ENCODE measurements at regions not wholly inside any gene's neighbourhood (a gene's known extent, or its start where the extent isn't known, plus 50 kb on each side); places are given as distances from the start of the nearest gene placed in this dataset.
"Not testable (repeated sequence)": the region's sequence is repeated elsewhere in the genome, so short reads cannot be mapped to it uniquely, and the experiment has no call there.

DNA sequence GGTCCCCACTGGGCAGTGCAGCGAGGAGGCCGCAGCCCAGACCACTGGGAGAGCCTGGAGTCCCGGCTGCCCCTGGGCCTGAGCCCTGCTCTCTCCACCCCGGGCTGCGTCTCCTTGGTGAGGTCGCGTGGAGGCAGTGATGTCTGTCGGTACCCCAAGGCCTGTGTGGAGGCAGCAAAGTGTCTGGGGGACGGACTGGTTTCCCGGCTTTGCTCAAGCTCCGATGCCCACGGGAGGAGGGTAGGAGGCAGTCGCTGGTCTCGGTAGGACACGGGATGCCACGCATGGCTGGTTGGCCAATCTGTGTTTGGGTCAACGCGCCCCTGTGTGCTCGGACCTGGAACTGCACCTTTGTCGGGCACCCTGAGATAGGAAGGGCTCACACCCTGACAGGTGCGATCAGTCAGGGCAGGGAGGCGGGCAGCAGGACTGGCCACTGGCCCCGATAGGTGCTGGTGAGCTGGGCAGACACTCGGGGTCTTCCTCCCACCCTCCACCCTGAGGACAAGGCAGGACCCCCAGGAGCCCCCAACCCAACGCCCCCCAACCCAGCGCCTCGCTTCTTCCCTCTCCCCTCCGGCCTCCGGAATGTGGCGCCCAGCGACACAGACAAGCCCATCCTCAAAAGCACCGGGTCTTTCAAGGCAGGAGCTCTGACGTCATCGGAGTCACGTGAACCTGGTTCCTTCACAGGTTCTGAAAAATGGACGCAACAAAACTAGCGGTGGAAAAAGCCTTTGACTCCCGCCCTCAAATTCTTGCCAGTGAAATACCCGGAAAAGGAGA lies 288.6 kb downstream of the NDUFA10 start:
- DNase-seq = peak in 1 of 2 experiments; percentile 8

DNA sequence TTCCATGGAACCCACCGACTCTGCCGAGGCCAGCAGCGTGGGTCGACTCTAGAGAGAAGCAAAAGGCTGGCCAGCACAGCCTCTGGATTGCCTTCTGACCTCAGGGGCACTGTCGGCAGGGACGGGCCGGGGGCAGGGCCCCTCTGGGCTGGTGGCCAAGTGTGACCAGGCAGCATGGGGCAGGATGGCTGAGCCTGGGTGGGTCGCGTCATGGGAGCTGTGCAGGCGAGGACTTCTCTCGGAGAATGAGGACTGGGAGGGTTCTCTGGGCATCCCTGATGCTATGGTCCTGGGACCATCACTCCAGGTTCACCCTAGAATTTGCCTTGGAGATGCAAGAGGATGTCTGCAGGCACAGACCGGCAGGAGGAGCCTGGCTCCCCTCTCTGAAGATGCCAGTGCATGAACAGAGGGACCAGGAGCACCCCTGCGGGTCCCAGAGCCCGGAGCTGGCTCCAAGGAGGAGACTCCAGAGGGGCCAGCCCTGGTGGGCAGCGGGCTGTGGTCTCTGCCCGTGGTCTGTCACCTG lies 289.2 kb downstream of the NDUFA10 start:
- DNase-seq = no peak

DNA sequence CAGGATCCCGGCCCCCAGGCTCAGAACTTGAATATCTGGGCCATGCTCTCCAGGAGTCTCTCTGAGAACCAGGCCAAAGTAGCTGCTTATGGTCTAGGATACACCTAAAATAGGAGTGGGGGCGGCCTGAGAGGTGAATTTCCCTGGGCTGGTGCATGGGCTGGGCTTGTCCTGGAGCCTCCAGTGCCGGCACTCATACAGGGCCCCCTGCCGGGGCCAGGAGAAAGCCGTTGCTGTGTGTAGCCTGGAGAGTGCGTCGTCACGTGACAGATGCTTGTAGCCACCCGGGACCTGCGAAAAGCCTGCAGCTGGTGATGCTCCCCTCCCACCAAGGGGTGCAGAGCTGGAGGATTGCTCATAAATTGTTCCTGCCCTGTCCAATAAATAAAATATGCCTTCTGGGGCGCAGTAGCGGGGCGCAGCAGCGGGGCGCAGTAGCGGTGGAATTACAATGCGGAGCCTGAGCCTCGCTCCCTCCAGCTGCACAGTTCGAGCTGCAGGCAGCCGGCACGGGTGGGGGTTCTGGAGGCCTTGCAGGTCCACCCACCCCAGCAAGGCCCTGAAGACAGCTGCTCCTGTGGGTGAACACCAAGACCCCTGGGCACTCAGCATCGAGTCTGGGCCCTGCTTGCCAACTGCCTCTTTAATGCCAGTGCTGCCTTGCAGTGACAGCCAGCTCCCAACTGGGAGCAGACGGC lies 289.9 kb downstream of the NDUFA10 start:
- DNase-seq = peak; percentile 49 to 86

DNA sequence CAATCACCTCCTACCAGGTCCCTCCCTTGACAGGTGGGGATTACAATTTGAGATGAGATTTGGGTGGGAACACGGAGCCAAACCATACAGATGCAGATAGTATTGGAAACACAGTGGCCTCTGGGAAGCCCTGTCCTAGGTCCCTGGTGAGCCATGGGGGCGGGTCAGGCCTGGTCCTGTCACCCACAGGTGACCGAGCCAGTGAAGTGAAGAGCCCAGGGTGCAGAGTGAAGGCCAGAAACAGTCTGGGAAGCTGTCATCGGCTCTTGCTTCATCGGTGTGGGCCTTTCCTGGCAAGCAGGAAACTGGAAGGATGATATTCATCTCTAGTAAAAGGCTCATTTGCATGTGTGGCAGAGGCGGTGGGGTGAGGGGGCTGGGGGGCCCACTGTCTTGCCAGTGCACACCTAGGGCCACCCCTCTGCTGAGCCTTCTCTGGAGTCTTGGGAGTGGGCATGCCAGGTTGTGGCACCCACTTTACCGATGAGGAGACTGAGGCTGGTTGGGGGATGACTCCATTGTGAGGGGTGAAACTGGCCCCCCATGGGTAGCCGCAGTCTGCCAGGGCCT lies 290.6 kb downstream of the NDUFA10 start:
- DNase-seq = no peak

DNA sequence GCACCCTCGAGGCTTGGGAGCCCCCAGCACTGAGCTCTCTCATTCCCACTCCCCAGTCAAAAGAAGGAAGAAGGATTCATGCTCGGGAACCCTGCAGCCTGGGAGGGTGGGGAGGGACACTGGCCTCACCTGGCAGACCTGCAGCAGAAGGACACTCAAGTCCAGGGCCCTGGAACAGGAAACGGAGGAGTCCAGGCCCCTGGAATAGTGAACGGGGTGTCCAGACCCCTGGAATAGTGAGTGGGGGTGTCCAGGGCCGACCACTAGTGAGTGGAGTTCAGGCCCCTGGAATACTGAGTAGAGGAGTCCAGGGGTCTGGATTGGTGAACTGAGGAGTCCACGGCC lies 292.5 kb downstream of the NDUFA10 start:
- no peak for DNase-seq

DNA sequence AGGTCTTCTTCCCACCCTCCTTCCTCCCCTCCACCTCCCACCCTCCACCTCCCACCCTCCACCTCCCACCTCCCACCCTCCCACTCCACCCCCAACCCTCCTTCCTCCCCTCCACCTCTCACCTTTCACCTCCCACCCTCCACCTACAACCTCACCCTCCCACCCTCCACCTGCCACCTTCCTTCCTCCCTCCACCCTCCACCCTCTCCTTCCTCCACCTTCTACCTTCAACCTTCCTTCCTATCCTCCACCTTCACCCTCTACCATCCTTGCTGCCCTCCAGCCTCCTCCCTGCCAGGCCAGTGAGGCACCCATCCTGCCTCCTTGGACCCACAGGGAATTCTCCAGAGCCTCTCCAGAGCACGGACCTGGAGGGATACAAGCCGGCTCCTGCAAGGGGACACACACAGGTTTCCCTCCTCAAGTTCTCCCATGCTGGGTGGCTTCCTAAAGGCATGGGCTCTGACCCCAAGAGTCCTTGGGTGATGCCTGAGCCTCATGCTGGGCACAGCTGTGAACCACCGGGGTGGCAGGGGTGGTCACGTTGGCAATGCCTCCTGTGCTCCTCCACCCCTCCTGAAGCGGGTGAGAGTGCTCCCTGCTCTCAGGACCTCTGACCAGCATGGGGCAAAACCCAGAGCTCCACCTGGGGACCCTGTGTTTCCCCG lies 293.0 kb downstream of the NDUFA10 start:
- no peak for DNase-seq

DNA sequence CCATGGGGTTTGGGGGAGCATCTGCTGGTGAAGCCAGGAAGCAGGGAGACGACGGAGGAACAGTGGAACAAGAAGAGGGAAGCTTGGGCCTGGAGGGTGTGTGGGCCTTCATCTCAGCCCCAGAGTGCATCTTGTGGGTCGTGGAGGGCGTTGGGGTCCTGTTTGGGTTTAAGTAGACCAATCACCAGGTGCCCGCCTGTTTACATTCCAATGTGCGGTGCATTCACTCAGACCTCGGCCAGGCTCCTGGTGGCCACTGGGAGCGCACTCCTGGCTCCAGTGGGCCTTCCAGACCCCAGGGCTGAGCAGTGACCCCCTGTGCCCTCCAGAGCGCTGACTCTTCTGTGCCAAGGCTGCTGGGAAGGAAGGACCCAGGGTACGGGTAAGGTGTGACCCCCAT lies 293.7 kb downstream of the NDUFA10 start:
- DNase-seq = no peak

DNA sequence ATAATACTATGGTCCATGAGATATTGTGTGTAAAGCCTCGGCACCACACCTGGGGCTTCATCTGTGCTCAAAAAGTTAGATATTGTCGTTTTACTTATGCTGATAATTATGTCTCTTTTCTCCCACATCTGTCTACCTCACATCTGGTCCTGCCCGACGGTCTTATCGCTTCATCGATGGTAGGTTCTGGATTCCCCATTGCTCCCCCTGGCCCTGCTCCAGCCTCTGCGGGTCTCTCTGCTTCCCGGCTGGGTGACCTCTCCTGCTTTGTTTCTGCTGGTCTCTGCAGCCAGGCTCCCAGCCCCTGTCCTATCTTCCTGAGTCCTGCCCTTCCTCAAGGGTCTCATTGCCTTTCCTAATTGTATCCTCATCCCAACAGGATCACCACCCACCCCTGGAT lies 294.2 kb downstream of the NDUFA10 start:
- DNase-seq = no peak

DNA sequence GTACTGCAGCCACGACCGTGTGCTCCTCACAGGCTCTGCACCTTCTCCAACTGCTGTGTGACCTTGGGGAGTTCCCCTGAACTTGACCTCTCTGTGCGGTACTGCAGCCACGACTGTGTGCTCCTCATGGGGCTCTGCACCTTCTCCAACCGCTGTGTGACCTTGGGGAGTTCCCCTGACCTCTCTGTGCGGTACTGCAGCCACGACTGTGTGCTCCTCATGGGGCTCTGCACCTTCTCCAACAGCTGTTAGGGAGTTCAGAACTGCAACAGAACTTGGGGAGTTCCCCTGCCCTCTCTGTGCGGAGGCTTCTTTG lies 294.6 kb downstream of the NDUFA10 start:
- not testable (repeated sequence) for DNase-seq

DNA sequence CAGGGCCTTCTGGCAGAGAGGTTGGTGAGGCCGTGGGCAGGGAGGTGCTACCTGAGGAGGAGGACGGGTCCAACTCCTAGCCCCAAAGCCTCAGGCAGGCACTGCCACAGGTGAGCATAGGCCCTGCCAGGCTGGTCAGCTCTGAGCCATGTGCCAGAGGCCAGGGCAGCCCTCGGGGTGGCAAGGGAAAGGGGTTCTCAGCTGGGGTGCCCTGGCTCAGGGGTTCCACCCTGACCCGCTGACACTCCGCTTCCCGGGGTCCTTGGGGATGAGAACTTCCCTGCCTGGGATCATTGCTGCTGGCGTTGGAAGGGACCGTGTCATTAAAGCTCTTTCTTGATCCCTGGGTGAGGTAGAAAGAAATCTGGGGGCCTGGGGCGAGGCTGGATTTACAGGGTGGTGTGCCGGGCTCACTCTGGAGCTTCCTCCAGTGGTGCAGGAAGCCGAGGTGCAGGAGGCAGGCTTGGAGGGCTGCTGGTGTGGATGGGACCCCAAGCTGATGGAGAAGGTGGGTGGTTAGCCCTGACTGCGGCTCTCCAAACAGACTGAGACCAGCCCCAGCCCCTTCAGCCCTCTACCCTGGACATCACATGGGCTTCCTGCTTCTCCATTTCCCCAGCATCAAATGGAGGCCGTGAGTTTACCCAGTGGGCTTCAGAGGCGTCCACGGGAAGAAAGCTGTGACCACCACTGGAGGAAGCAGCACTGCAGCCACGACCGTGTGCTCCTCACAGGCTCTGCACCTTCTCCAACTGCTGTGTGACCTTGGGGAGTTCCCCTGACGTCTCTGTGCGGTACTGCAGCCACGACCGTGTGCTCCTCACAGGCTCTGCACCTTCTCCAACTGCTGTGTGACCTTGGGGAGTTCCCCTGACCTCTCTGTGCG lies 295.2 kb downstream of the NDUFA10 start:
- DNase-seq = no peak

DNA sequence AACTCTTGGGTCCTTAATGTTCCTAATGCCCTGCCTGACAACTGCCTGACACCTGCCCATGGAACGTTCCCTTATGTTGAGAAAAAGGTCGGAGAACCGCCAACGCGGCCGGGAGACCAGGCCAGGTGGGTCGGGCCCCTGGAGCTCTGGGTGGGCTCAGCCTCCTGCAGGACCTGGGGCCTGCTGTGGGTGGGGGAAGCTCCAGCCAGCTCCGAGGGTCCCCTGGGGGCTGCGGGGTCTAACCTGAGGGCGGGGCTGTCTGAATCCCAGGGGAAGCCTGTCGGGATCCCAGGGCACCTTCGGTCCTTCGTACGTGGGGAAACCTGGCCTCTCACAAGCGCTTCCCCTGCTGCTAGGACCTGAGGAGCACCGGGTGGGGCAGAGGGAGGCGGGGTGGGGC lies 296.0 kb downstream of the NDUFA10 start:
- DNase-seq = no peak

DNA sequence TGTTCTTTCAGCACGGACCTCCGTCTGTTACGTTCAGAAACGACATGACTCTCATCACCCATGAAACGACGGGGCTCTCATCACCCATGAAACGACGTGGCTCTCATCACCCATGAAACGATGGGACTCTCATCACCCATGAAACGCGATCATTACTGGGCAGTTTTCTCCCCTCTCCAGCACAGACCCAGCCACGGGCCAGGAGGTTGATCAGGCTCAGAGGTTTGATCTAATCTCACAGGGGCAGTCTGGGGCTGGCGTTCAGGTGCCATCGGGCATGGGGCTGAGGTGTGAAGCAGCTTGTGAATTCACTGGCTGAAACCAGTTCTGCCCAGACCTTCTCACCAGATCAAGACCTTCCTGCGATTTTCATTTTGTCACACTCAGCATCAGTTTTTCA lies 296.4 kb downstream of the NDUFA10 start:
- DNase-seq = no peak

DNA sequence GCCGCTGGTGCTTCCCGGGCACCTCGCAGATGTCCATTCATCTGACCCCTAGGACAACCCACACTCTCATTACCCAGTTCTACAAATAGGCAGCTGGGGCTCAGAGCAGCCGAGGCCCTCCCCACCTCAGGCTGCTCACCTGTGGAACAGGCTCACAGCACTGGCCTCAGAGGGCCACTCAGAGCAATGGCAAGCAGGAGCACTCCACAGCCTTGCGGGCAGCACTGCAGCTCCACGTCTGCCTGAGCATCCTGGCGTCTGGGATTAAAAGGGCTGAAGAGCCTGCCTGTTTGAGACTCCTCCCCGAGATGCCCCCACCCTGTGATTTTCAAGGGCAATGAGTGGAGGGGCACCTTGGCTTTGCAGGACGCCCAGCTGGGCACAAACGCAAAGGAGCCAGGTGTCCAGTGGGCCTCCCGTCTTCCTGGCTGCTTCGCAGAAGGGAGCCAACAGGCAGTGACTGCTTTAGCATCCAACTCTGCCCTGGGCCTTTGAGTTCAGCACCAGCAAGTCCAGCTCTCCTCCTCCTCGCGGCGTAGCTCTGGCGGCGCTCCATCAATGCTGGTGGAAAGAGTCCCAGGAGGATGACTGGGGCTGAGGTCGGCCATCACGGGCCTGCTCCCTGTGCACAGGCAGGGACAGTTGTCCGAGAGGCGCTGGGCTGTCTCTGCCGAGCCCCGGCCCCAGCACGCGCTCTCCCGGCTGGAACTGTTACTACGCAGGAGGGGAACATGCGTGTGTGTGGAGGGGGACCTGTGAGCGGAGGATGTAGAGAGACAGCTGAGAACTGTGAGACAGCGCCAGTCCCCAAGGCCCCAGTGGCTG lies 297.2 kb downstream of the NDUFA10 start:
- DNase-seq = no peak

DNA sequence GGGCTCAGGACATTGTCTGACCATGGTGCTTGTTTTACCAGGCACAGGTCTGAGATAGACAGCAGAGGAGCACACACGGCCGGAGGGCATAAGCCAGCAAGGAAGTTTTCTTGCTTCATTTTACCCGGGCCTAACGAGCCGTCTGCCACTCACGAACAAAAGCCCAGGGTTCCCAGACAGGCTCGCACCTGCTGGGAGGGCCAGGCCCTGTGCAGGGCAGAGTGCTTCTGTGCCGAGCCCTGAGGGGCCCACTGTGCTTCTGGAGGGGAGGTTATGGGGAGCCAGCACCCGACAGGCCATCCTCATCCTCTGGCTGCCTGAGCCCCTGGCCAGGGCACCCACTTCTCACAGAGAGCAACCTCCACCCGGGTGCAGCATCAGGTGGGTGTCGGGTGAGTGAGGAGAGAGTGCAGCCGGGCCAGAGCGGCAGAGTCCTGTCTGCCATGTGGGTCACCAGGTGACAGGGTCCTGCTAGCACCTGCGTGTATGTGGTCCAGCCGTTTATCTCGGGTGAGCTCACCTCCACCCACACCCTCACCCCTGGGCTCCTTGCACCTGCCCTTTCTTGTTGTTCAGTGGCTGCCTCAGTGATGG lies 297.9 kb downstream of the NDUFA10 start:
- no peak for DNase-seq

DNA sequence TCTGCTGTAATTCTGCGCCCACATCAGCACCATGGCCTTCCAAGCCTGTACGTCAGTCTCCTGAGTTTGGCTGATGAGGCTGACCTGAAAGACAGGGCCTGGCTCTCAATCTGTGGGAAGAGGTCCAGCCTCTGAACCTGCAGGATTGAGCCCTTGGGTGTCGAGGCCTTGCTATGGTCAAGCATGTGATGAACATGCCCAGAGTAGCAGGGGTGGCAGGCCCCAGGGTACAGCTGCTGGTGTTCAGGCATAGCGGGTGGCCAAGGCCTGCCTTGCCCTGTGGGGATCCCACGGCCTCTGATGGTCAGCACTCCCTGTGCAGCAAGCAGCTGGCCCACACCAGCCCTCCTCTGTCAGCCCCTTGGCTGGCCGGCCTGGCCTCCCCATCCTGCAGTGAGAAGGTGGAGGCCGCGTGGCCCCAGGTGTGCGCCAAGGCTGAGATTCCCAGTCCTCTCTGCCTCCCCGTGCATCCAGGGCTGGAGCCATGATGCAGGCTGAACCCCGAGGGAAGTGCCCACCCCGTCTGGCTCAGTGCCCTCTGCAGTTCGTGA lies 298.4 kb downstream of the NDUFA10 start:
- no peak for DNase-seq

DNA sequence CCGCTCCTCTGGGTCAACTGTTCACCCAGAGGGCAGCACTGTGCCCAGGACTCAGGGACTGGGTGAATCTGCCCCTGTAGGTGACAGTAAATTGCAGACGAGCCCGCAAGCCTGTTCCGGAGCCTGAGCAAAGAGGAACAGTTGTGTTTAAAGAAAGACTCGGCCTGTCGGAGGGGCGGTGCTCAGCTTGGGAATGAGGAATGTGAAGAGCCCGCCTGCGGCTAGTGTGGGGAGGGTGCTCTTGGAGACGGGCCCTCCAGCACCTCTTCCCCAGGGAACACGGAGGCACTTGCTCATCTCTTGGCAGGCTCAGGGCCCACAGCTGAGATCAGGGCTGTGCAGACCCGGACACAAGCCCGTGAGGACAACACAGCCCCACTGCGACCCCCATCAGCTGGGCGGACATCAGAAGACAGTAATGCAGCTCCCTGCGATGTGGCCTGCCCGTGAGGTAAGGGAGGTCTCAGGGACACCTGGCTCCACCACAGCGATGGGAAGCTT lies 299.0 kb downstream of the NDUFA10 start:
- DNase-seq = no peak

DNA sequence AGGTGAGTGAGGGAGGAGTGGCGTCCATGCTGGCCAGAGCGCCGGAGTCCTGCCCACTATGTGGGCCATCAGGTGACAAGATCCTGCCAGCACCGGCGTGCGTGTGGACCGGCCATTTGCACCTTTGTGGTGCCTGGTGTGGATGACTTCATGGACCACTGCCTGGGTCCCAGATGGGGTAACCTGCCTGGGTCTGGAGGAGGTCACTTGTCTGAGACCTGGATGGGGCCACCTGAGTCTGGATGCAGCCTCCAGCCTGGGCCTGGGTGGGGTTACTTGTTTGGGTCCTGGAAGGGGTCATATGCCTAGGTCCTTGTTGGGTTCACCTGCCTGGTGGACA lies 299.6 kb downstream of the NDUFA10 start:
- DNase-seq = no peak

DNA sequence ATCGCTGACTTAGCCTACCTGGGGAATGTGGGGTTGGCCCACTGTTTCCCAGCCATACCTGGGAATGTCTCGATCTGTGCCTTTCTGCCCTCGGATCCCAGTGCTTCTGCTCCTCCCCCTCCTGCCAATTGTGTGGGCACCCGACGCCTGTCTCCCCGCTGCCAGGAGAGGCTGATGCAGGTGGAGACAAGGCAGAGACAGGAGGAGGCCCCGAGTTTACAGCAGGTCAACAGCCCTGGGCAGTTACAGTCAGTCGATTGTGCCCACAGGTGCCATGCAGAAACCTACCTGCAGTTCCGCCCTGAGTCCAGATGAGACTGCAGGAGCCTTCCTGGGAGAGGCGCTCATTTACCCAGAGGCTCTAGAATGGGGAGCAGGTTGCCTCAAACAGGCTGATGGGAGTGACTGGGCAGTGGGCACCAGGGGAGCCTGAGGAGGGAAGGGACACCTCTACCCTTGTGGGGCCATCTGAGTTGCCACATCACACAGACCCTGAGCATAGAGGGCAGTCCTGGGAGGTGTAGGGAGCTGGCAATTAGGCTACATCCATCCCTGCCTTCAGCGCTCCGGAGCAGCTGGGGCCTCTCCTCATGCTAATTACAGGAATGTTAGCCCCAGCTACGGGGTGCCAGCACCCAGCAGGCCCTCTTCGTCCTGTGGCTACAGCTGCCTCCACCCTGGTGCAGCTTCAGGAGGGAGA lies 300.1 kb downstream of the NDUFA10 start:
- no peak for DNase-seq

DNA sequence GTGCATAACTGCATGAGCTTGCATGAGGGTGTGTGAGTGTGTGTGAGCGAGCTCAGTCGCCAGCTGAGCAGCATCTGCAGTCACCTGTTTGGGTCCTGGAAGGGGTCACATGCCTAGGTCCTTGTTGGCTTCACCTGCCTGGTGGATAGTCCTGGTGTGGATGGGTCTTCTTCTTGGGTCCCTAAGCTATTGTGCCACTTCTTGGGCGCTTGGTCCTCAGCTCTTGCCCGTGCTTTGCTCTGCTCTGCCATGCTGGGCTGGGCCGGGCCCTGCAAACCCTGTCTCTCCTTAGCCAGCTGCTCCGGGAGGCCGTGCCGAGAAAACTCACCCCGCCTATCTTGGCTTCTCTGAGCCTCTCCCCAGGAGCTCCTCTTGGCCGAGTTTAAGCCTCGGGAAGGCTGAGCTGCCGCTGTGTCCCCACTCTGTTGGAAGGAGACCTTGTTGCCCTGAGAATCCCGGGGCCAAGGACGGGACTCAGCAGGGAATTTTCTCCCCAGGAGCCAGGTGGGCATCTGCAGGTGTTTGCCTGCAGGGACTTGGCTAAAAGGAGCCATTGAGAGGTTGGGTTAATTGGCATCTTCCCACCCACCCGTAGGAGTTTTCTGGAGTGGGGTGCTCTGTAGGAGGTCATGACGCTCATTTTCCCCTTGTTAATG lies 300.8 kb downstream of the NDUFA10 start:
- DNase-seq = no peak

Data from NCI-H524 (cell line).